K562 (cell line): ENCODE measurements at regions not wholly inside any gene's neighbourhood (a gene's known extent, or its start where the extent isn't known, plus 50 kb on each side); places are given as distances from the start of the nearest gene placed in this dataset.
A peak's percentile ranks its signal among the peaks of the same experiment; 100 is the strongest.
"Not testable (repeated sequence)": the region's sequence is repeated elsewhere in the genome, so short reads cannot be mapped to it uniquely, and the experiment has no call there.

ENCODE experiments used
- ATAC-seq: fragments of 200-7000 bp; cut with Tn5 transposase; 3 replicates; pipeline ENCODE4 v1.9.1; 2020; ENCODE audit warnings: moderate library complexity
- BruUV-seq: library from RNA; stranded (reverse); fragments of 400-500 nt; replicated peaks from 2 replicates; lab custom pipeline; 2021; lab: Mats Ljungman, UMichigan
- CTCF ChIA-PET: fragments of 300-600 bp; formaldehyde crosslinking; extraction: SDS; loops from one replicate; lab custom pipeline; 2021; ENCODE audit warnings: low intra/inter-chr PET ratio; lab: Yijun Ruan, JAX
- POLR2A ChIA-PET: fragments of 300-600, 350-650 bp; sonication (Branson Sonifier 250); formaldehyde crosslinking; extraction: SDS; loops from one replicate; lab custom pipeline; 2021; ENCODE audit warnings: antibody characterized with exemption, inconsistent platforms; lab: Yijun Ruan, JAX
- DNase-seq, 4 experiments: peaks; one replicate each; pipeline versions ENCODE4 v3.0.0 to v3.0.0-alpha.2; 2011 to 2018; ENCODE audit warnings: low spot score in 3 of 4, mixed read lengths in 3 of 4; ENCODE audit errors: extremely low read depth in 1 of 4
- FAIRE-seq: peaks from 2 replicates; lab custom pipeline; 2011; peaks lifted over from hg19 to GRCh38; lab: Jason Lieb, UNC
- H2AFZ ChIP-seq: 2 replicates; pipeline ENCODE4 v1.6.0; 2011; ENCODE audit warnings: low read depth, low read length, control low read depth, inconsistent platforms
- H3K27ac ChIP-seq: fragments of 200-600 bp; 3 replicates; pipeline ENCODE4 v1.8.0; 2011; ENCODE audit warnings: low read depth, mild to moderate bottlenecking, control low read depth, inconsistent platforms, low read length, moderate library complexity, mixed read lengths; ENCODE audit errors: extremely low read depth
- H3K27me3 ChIP-seq, 2 experiments: fragments of 300-600 bp in 1 of 2; 2 replicates in 1 of 2; 3 replicates in 1 of 2; pipeline versions ENCODE4 v1.6.0 to v1.8.0; 2011; ENCODE audit warnings: inconsistent platforms in 2 of 2, low read length in 2 of 2, mild to moderate bottlenecking in 1 of 2, mixed read lengths in 1 of 2, moderate library complexity in 1 of 2; ENCODE audit not compliant: control insufficient read depth in 2 of 2, insufficient read depth in 2 of 2
- H3K36me3 ChIP-seq: fragments of 300-600 bp; 3 replicates; pipeline ENCODE4 v1.8.0; 2011; ENCODE audit warnings: mild to moderate bottlenecking, low read length, inconsistent platforms; ENCODE audit not compliant: control insufficient read depth, insufficient read depth
- H3K4me1 ChIP-seq, 2 experiments: fragments of 200-600 bp in 1 of 2; replicated peaks in 1 of 2; 2 replicates in 1 of 2; 3 replicates in 1 of 2; pipeline versions ENCODE4 v1.5.1 to v1.8.0; 2011; ENCODE audit warnings: inconsistent platforms in 2 of 2, low read length in 2 of 2, mild to moderate bottlenecking in 1 of 2, mixed read lengths in 1 of 2, moderate library complexity in 1 of 2; ENCODE audit not compliant: control insufficient read depth in 2 of 2, insufficient read depth in 2 of 2
- H3K4me2 ChIP-seq: 2 replicates; pipeline ENCODE4 v1.6.1; 2011; ENCODE audit warnings: low read length, control low read depth, inconsistent platforms, mixed read lengths; ENCODE audit not compliant: insufficient read depth
- H3K4me3 ChIP-seq: fragments of 200-600 bp; sonication (generic), shearing (Covaris generic); 2 replicates; pipeline ENCODE4 v1.5.1; 2016; ENCODE audit warnings: control low read depth, inconsistent platforms
- H3K79me2 ChIP-seq: fragments of 200-600 bp; 3 replicates; pipeline ENCODE4 v1.8.0; 2011; ENCODE audit warnings: low read length, inconsistent platforms; ENCODE audit not compliant: control insufficient read depth, insufficient read depth
- H3K9ac ChIP-seq, 2 experiments: 2 replicates each; pipeline versions ENCODE4 v1.6.0 to v1.6.1; 2011; ENCODE audit warnings: low read depth in 2 of 2, low read length in 2 of 2, control low read depth in 1 of 2, inconsistent platforms in 1 of 2, mild to moderate bottlenecking in 1 of 2, mixed read lengths in 1 of 2; ENCODE audit not compliant: insufficient read depth in 1 of 2
- H3K9me1 ChIP-seq: one replicate; pipeline ENCODE4 v1.6.0; 2011; ENCODE audit warnings: inconsistent platforms, mild to moderate bottlenecking, low read length, moderate library complexity; ENCODE audit not compliant: control insufficient read depth, insufficient read depth
- H3K9me3 ChIP-seq: replicated peaks from 2 replicates; pipeline ENCODE4 v1.5.1; 2011; ENCODE audit warnings: low read depth, low read length, inconsistent platforms; ENCODE audit not compliant: control insufficient read depth, insufficient read depth
- H4K20me1 ChIP-seq: replicated peaks from 2 replicates; pipeline ENCODE4 v1.6.1; 2011; ENCODE audit warnings: low read length, inconsistent platforms, mixed read lengths; ENCODE audit not compliant: control insufficient read depth, insufficient read depth
- BRD9 ChIP-seq: fragments of 450-650 bp; IDR thresholded peaks from 2 replicates; pipeline ENCODE4 v1.6.1; 2018; ENCODE audit warnings: low read depth; ENCODE audit not compliant: partially characterized antibody
- FOSL1 ChIP-seq: fragments of 200-800 bp; sonication (Bioruptor generic); conservative IDR thresholded peaks from 2 replicates; pipeline ENCODE4 v1.6.1; 2016; ENCODE audit warnings: missing genetic modification characterization, missing compliant biosample characterization
- MTF1 ChIP-seq: fragments of 250-450 bp; sonication (Bioruptor Pico); IDR thresholded peaks from 2 replicates; pipeline ENCODE4 v1.9.0; 2021; ENCODE audit warnings: moderate library complexity, mild to moderate bottlenecking, inconsistent platforms, borderline replicate concordance
- NFIC ChIP-seq: fragments of 450-650 bp; IDR thresholded peaks from 2 replicates; pipeline ENCODE4 v1.6.1; 2017; ENCODE audit warnings: mild to moderate bottlenecking, inconsistent platforms
- RFX1 ChIP-seq: fragments of 450-650 bp; IDR thresholded peaks from 2 replicates; pipeline ENCODE4 v1.6.1; 2016; ENCODE audit warnings: mild to moderate bottlenecking, moderate library complexity
- TBL1XR1 ChIP-seq, 2 experiments: IDR thresholded peaks; 2 replicates each; pipeline ENCODE4 v1.6.1; 2012; ENCODE audit warnings: improper control_type of control experiment in 2 of 2, low read length in 2 of 2, mild to moderate bottlenecking in 1 of 2
- ZC3H4 ChIP-seq: sonication (generic); formaldehyde crosslinking; IDR thresholded peaks from 2 replicates; pipeline ENCODE4 v1.9.0; 2021; ENCODE audit warnings: missing genetic modification reagents, borderline replicate concordance
- ZNF395 ChIP-seq: fragments of 200-800 bp; sonication (Bioruptor generic); IDR thresholded peaks from 2 replicates; pipeline ENCODE4 v1.6.1; 2017; ENCODE audit warnings: missing genetic modification characterization, missing compliant biosample characterization
- ZNF668 ChIP-seq: fragments of 250-450 bp; sonication (Bioruptor Pico); IDR thresholded peaks from 2 replicates; pipeline ENCODE4 v1.8.0; 2022; ENCODE audit warnings: mild to moderate bottlenecking, inconsistent platforms
- ZNF764 ChIP-seq: fragments of 250-450 bp; sonication (Bioruptor Pico); IDR thresholded peaks from 2 replicates; pipeline ENCODE4 v1.4.0; 2020; ENCODE audit warnings: low read depth, mild to moderate bottlenecking, moderate library complexity
- WGBS: fragments of 100-300 bp; shearing (Covaris generic); methylation state at CpG from one replicate; pipeline ENCODE4 v1.1.6; 2016; ENCODE audit warnings: low coverage, mixed read lengths; ENCODE audit not compliant: insufficient coverage; ENCODE audit errors: missing lambda C conversion rate; 5-methylcytosine and 5-hydroxymethylcytosine counted together
- in situ Hi-C: fragments of 300-500 bp; cut with MboI; formaldehyde crosslinking; loops from 4 replicates; pipeline ENCODE4 v1.15.0; 2018; ENCODE audit warnings: inconsistent platforms, mixed read lengths
- intact Hi-C: fragments of 100-400 bp; cut with micrococcal nuclease; formaldehyde crosslinking; loops from 2 replicates; pipeline ENCODE4 v1.14.2; 2022
- TF ChIP-seq, protein P1 (sequence below): sonication (generic); IDR thresholded peaks from 2 replicates; pipeline ENCODE4 v1.6.1; 2016
- TF ChIP-seq, protein P2 (sequence below): IDR thresholded peaks from 2 replicates; pipeline ENCODE4 v1.6.1; 2011; ENCODE audit not compliant: insufficient read length; ENCODE audit errors: extremely low read depth

DNA sequence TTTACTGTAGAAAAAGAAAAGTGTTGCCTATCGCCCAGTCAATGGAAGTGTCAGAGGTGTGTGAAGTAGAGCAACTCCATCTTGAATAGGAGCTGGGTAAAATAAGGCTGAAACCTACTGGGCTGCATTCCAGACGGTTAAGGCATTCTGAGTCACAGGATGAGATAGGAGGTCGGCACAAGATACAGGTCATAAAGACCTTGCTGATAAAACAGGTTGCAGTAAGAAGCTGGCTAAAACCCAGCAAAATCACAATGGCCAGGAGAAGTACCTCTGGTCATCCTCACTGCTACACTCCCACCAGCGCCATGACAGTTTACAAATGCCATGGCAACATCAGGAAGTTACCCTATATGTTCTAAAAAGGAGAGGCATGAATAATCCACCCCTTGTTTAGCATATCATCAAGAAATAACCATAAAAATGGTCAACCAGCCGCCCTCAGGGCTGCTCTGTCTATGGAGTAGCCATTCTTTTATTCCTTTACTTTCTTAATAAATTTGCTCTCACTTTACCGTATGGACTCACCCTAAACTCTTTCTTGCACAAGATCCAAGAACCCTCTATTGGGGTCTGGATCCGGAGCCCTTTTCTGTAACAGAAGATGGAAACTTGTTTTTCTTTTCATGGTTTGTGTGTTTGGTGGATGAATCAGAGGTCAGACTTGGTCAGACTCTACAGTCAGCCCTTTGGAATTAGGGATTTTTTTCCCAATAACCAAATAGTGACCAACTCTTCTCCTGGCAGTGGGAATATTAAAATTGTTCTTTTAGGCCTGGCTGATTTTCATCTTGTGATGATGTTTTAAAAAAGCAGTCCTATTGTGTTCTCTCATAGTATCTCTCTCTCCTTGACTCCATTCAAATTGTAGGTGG is 252.9 kb upstream of the ACTBL2 start:
- H3K27me3 ChIP-seq, BruUV-seq, H3K4me1 ChIP-seq, H4K20me1 ChIP-seq, H3K27ac ChIP-seq, ATAC-seq, H3K4me3 ChIP-seq, intact Hi-C loops, H3K9ac ChIP-seq, H3K9me1 ChIP-seq, H3K9me3 ChIP-seq, CTCF ChIA-PET, H2AFZ ChIP-seq, H3K79me2 ChIP-seq, H3K4me2 ChIP-seq, FAIRE-seq, in situ Hi-C loops, H3K36me3 ChIP-seq: not testable (repeated sequence)
- POLR2A ChIA-PET: interaction anchor here (0.6 kb wide), 1 partner anchor 249 kb away, joined by 3 read pairs; no protein-coding TSS in a partner anchor
- peak; percentile 80 for TF ChIP-seq FOSL1 (tag)
- TF ChIP-seq NFIC: peak; percentile 18; the same call in 1 of the 2 replicates
- TF ChIP-seq RFX1: peak; percentile 56
- WGBS: 1% methylated on average over 7 of the region's 7 CpGs
- DNase-seq: peak in 1 of 4 experiments; percentile 4

DNA sequence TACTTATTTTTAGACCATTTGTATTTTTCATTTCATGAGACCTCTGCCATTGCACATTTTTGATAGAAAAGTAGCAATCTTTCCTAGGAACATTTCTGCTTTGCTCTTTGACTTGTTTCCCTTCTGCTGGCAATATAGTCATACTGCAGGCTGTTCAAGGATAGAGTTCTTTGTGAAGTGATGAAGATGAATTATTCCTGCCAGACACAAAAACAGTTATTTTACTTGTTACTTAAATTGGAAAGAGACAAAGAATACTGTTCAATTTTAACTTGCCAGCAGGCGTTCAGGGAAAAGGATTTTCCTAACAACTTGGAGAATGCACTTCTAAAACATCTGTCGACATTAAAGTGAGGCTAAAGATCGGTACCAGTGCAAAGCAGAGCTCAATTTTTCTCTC is 251.7 kb upstream of the ACTBL2 start:
- H3K27me3 ChIP-seq: no peaks in the 10 kb centered on the region
- WGBS: 5% methylated on average over 3 of the region's 3 CpGs
- no TSS peak for BruUV-seq
- in situ Hi-C loops: no loop called here
- no peak overlapping the region for H2AFZ ChIP-seq
- no peak for ATAC-seq
- CTCF ChIA-PET: interaction anchor here (0.6 kb wide), 1 partner anchor 1273 kb away, joined by 3 read pairs; no protein-coding TSS in a partner anchor
- H3K9ac ChIP-seq: no peak overlapping the region
- no peaks in the 10 kb centered on the region for H3K9me1 ChIP-seq
- FAIRE-seq: no peak
- no peak overlapping the region for H3K4me2 ChIP-seq
- no peaks in the 10 kb centered on the region for H3K79me2 ChIP-seq
- no peaks in the 10 kb centered on the region for H3K9me3 ChIP-seq
- H4K20me1 ChIP-seq: no peaks in the 10 kb centered on the region
- no peak for DNase-seq
- intact Hi-C loops: no loop called here
- no peaks in the 10 kb centered on the region for H3K36me3 ChIP-seq
- POLR2A ChIA-PET: no interaction called here
- no peak overlapping the region for H3K4me3 ChIP-seq
- H3K27ac ChIP-seq: no peak overlapping the region
- no peaks in the 10 kb centered on the region for H3K4me1 ChIP-seq
- TF ChIP-seq ZNF668 (CRISPR knock-in tag) (no peak), MTF1 (CRISPR knock-in tag) (no peak), ZC3H4 (no peak), ZNF764 (CRISPR knock-in tag) (no peak), BRD9 (no peak), ZNF395 (CRISPR knock-in tag) (no peak), TBL1XR1 (IDR thresholded peaks at IDR 0.05; ENCODE audit: low read length in 2 of 2) (no peak)
- TF ChIP-seq, protein P1, sequence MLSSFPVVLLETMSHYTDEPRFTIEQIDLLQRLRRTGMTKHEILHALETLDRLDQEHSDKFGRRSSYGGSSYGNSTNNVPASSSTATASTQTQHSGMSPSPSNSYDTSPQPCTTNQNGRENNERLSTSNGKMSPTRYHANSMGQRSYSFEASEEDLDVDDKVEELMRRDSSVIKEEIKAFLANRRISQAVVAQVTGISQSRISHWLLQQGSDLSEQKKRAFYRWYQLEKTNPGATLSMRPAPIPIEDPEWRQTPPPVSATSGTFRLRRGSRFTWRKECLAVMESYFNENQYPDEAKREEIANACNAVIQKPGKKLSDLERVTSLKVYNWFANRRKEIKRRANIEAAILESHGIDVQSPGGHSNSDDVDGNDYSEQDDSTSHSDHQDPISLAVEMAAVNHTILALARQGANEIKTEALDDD: no peak
- TF ChIP-seq, protein P2, sequence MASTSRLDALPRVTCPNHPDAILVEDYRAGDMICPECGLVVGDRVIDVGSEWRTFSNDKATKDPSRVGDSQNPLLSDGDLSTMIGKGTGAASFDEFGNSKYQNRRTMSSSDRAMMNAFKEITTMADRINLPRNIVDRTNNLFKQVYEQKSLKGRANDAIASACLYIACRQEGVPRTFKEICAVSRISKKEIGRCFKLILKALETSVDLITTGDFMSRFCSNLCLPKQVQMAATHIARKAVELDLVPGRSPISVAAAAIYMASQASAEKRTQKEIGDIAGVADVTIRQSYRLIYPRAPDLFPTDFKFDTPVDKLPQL: no peak
